ENCODE measurements at regions not wholly inside any gene's neighbourhood (a gene's known extent, or its start where the extent isn't known, plus 50 kb on each side); places are given as distances from the start of the nearest gene placed in this dataset.
"Not testable (repeated sequence)": the region's sequence is repeated elsewhere in the genome, so short reads cannot be mapped to it uniquely, and the experiment has no call there.

- DNase-seq (ENCODE audit: low spot score) = no peak
These were observed 865.3 kb downstream of the TBC1D22A start for GRCh38 chr22:47627556-47628253.

- DNase-seq (ENCODE audit: low spot score) = no peak
These were observed 864.3 kb downstream of the TBC1D22A start for GRCh38 chr22:47626428-47627390.

GRCh38 chr22:47625531-47626427 lies 863.3 kb downstream of the TBC1D22A start:
- DNase-seq (ENCODE audit: low spot score) = no peak

GRCh38 chr22:47625013-47625385 lies 862.5 kb downstream of the TBC1D22A start:
- no peak for DNase-seq (ENCODE audit: low spot score)

- DNase-seq (ENCODE audit: low spot score) = no peak
These were observed 862.0 kb downstream of the TBC1D22A start for GRCh38 chr22:47624252-47625012.

- no peak for DNase-seq (ENCODE audit: low spot score)
These were observed 861.3 kb downstream of the TBC1D22A start for GRCh38 chr22:47623763-47624148.

GRCh38 chr22:47623066-47623762 lies 860.8 kb downstream of the TBC1D22A start:
- no peak for DNase-seq (ENCODE audit: low spot score)

- no peak for DNase-seq (ENCODE audit: low spot score)
These were observed 860.1 kb downstream of the TBC1D22A start for GRCh38 chr22:47622541-47622940.

GRCh38 chr22:47621253-47621652 lies 858.8 kb downstream of the TBC1D22A start:
- DNase-seq (ENCODE audit: low spot score) = no peak

GRCh38 chr22:47620391-47620790 lies 857.9 kb downstream of the TBC1D22A start:
- no peak for DNase-seq (ENCODE audit: low spot score)

- no peak for DNase-seq (ENCODE audit: low spot score)
These were observed 857.2 kb downstream of the TBC1D22A start for GRCh38 chr22:47619631-47620030.

GRCh38 chr22:47618180-47619010 lies 855.9 kb downstream of the TBC1D22A start:
- DNase-seq (ENCODE audit: low spot score) = no peak

GRCh38 chr22:47617186-47617585 lies 854.7 kb downstream of the TBC1D22A start:
- DNase-seq (ENCODE audit: low spot score) = no peak

GRCh38 chr22:47616396-47617020 lies 854.1 kb downstream of the TBC1D22A start:
- DNase-seq (ENCODE audit: low spot score) = no peak

GRCh38 chr22:47615051-47615450 lies 852.6 kb downstream of the TBC1D22A start:
- DNase-seq (ENCODE audit: low spot score) = no peak

- no peak for DNase-seq (ENCODE audit: low spot score)
These were observed 851.3 kb downstream of the TBC1D22A start for GRCh38 chr22:47613606-47614350.

GRCh38 chr22:47613181-47613580 lies 850.7 kb downstream of the TBC1D22A start:
- not testable (repeated sequence) for DNase-seq (ENCODE audit: low spot score)

GRCh38 chr22:47612311-47612910 lies 850.0 kb downstream of the TBC1D22A start:
- no peak for DNase-seq (ENCODE audit: low spot score)

All from iPS-NIHi11 (cell line).